ENCODE measurements at regions not wholly inside any gene's neighbourhood (a gene's known extent, or its start where the extent isn't known, plus 50 kb on each side); places are given as distances from the start of the nearest gene placed in this dataset.
"Not testable (repeated sequence)": the region's sequence is repeated elsewhere in the genome, so short reads cannot be mapped to it uniquely, and the experiment has no call there.

DNA sequence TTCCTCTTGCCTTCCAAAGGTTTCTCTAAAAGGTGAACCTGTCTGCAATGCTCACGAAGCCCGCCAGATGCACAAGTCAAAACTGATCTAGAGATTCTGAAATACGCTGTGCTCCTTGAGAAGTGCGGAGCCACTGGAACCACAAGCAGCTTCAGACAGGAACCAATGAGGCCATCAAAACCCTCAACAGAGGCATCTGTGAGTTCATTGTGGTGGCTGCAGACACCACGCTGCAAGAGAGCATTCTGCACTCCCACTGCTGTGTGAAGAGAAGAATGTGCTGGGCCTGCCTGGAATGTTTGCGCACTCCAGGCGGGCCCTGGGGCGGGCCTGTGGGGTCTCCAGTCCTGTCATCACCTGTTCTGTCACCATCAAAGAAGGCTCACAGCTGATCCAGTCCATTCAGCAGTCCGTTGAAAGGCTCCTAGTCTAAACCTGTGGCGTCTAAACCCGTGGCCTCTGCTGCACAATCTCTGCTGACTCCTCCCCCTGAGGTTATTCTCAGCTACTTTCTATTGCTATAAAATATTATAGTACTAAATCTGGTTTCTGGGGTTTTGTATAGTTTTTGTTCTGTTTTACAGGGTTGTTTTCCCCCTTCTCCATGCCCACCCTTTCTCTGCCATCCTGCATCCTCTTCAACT lies 187.4 kb downstream of the FAM72C start:
- intact Hi-C loops (cut with DNase I; ENCODE audit: low total_unique reads); H3K27me3 ChIP-seq; in situ Hi-C loops (cut with MboI; ENCODE audit: low pct_ligation_motif_present in 1 of 4, low pct_unique_long_range_greater_than_20kb in 1 of 4, low sequenced_read_pairs in 3 of 4); DNase-seq; H3K4me3 ChIP-seq; H3K4me1 ChIP-seq; H3K36me3 ChIP-seq; H3K27ac ChIP-seq; H3K9me3 ChIP-seq: not testable (repeated sequence)
- WGBS, 2 donors (ENCODE audit: low coverage in 1 of 2), result no CpG with 5 or more reads among the region's 11 CpGs

DNA sequence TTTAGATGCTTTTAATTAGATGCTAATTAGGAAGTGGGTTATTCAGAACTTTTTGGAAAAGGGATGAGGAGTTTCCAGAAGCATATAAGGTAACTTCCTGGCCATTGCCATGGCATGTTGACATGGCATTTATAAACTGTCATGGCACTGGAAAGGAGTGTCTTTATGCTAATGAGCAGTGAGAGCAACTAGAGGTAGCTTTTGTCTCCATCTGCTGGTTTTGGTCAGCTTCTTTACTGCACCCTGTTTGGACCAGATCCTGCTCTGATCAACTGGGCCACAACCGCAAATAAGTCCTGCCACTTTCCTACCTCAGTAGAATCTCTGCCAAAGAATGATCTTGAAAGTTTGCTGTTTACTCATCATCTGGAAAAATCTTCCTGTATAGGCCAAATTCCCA lies 193.6 kb downstream of the FAM72C start:
- intact Hi-C loops (cut with DNase I; ENCODE audit: low total_unique reads); H3K4me3 ChIP-seq; H3K27ac ChIP-seq; H3K4me1 ChIP-seq; H3K36me3 ChIP-seq; DNase-seq; in situ Hi-C loops (cut with MboI; ENCODE audit: low pct_ligation_motif_present in 1 of 4, low pct_unique_long_range_greater_than_20kb in 1 of 4, low sequenced_read_pairs in 3 of 4); H3K9me3 ChIP-seq; H3K27me3 ChIP-seq: not testable (repeated sequence)
- no CpG with 5 or more reads among the region's 1 CpG for WGBS, 2 donors (ENCODE audit: low coverage in 1 of 2)

DNA sequence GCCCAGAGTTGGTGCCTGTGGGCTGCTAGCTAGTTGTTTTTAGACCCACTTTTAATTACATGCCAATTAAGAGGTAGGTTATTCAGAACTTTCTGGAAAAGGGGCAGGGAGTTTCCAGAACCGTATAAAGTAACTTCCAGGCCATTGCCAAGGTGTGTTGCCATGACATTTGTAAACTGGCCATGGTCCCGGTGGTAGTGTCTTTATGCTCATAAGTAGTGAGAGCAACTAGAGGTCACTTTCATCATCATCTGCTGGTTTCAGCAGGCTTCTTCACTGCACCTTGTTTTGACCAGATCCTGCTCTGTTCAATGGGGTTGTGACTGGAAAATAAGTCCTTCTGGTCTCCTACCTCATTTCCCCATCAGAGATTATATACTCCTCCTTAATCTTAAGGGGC lies 207.0 kb downstream of the FAM72C start:
- in situ Hi-C loops (cut with MboI; ENCODE audit: low pct_ligation_motif_present in 1 of 4, low pct_unique_long_range_greater_than_20kb in 1 of 4, low sequenced_read_pairs in 3 of 4); DNase-seq; H3K4me3 ChIP-seq; H3K9me3 ChIP-seq; H3K27me3 ChIP-seq; H3K36me3 ChIP-seq; H3K4me1 ChIP-seq; H3K27ac ChIP-seq; intact Hi-C loops (cut with DNase I; ENCODE audit: low total_unique reads): not testable (repeated sequence)
- 47 to 70% methylated on average over 2 of the region's 2 CpGs for WGBS, 2 donors (ENCODE audit: low coverage in 1 of 2)

DNA sequence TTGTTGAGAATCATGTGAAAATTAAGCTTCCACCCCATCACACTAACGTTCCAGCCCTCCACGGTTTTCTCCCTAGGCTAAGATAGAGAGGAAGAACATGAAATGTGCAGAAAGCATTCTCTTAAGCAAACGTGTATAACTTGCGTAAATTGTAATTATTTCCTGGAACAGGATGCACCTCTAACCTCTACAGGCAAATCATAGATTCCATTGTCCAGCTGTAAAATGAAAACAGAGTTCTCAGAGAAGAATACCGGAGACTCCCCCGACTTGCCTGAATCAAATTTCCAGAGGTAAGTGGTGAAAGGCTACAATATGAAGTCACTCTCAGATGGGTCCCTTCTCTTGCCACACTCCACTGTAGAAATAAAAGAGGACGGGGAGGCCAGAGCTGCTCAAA lies 211.4 kb downstream of the FAM72C start:
- in situ Hi-C loops (cut with MboI; ENCODE audit: low pct_ligation_motif_present in 1 of 4, low pct_unique_long_range_greater_than_20kb in 1 of 4, low sequenced_read_pairs in 3 of 4); H3K27ac ChIP-seq; H3K4me3 ChIP-seq; H3K27me3 ChIP-seq; DNase-seq; H3K4me1 ChIP-seq; intact Hi-C loops (cut with DNase I; ENCODE audit: low total_unique reads); H3K9me3 ChIP-seq; H3K36me3 ChIP-seq: not testable (repeated sequence)
- 65% methylated on average over 7 of the region's 7 CpGs; no CpG with 5 or more reads in 1 of the 2 donors for WGBS, 2 donors (ENCODE audit: low coverage in 1 of 2)

DNA sequence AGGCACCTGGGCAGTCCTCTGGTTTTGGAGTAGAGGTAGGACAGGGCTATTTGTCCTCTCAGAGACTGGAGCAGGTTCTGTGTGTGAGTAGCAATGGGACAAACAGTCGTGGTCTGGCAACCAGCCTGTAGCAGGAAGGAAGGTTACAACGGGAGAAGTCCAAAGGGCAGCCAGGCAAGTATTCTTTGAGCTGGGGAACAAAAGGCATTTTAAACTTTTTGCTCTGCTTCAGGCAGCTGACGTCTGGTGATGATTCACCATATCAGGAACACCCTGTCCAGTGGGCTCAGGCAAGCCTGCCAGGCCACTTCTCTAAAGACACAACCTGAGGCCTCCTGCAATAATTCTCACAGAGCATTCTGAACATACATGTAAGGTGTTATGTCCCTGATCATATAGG lies 215.8 kb downstream of the FAM72C start:
- H3K4me1 ChIP-seq; H3K9me3 ChIP-seq; H3K36me3 ChIP-seq; H3K27me3 ChIP-seq; H3K4me3 ChIP-seq; intact Hi-C loops (cut with DNase I; ENCODE audit: low total_unique reads); in situ Hi-C loops (cut with MboI; ENCODE audit: low pct_ligation_motif_present in 1 of 4, low pct_unique_long_range_greater_than_20kb in 1 of 4, low sequenced_read_pairs in 3 of 4): not testable (repeated sequence)
- WGBS, 2 donors (ENCODE audit: low coverage in 1 of 2), result 17 to 18% methylated on average over 3 of the region's 3 CpGs
- peak overlapping the region in 1 of 4 donors; percentile 7 for H3K27ac ChIP-seq
- DNase-seq, result peak; percentile 72

DNA sequence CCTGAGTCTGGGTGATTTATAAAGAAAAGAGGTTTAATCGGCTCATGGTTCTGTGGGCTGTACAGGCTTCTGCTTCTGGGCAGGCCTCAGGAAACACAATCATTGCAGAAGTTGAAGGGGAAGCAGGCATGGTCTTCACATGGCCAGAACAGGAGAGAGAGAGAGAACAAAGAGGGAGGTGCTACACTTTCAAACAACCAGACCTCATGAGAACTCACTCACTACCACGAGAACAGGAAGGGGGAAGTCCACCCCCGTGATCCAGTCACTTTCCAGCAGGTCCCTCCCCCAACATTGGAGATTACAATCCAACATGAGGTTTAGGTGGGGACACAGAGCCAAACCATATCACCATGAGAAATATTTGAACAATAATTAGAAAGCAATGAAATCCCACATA lies 222.9 kb downstream of the FAM72C start:
- H3K27ac ChIP-seq, result no peak overlapping the region
- intact Hi-C loops (cut with DNase I; ENCODE audit: low total_unique reads) (no loop called here), in situ Hi-C loops (cut with MboI; ENCODE audit: low pct_ligation_motif_present in 1 of 4, low pct_unique_long_range_greater_than_20kb in 1 of 4, low sequenced_read_pairs in 3 of 4) (no loop called here)
- no peaks in the 10 kb centered on the region for H3K36me3 ChIP-seq
- 48 to 100% methylated on average over 1 to 3 of the region's 3 CpGs for WGBS, 2 donors (ENCODE audit: low coverage in 1 of 2)
- no peaks in the 10 kb centered on the region for H3K4me1 ChIP-seq
- no peaks in the 10 kb centered on the region for H3K27me3 ChIP-seq
- no peak overlapping the region for H3K4me3 ChIP-seq
- H3K9me3 ChIP-seq, result no peaks in the 10 kb centered on the region
- TF ChIP-seq, protein P1, sequence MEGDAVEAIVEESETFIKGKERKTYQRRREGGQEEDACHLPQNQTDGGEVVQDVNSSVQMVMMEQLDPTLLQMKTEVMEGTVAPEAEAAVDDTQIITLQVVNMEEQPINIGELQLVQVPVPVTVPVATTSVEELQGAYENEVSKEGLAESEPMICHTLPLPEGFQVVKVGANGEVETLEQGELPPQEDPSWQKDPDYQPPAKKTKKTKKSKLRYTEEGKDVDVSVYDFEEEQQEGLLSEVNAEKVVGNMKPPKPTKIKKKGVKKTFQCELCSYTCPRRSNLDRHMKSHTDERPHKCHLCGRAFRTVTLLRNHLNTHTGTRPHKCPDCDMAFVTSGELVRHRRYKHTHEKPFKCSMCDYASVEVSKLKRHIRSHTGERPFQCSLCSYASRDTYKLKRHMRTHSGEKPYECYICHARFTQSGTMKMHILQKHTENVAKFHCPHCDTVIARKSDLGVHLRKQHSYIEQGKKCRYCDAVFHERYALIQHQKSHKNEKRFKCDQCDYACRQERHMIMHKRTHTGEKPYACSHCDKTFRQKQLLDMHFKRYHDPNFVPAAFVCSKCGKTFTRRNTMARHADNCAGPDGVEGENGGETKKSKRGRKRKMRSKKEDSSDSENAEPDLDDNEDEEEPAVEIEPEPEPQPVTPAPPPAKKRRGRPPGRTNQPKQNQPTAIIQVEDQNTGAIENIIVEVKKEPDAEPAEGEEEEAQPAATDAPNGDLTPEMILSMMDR (IDR thresholded peaks at IDR 0.05), result no peak
- TF ChIP-seq POLR2A (IDR thresholded peaks at IDR 0.05) (no peak), POLR2AphosphoS5 (IDR thresholded peaks at IDR 0.05) (no peak), EP300 (IDR thresholded peaks at IDR 0.05; ENCODE audit: low read depth) (no peak)
- no peak for DNase-seq

DNA sequence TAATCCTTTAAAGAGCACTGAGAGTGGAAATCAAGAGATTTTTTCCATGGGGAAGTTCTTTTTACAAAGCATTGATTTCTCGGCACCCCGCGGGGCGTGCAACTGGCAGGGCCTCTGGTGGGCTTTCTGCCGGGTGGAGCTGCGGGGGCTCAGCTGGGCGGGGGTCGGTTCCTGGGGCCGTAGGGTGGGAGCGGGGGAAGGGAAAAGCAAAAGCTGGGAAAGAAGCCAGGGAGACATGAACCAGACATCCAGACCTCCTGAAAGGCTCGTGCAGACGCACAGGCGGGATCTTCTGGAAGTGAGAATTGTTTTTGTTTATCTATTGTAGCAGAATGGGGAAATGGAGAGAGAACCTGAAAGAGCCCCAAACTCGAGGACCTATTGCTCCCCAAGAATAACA lies 235.2 kb downstream of the FAM72C start:
- TF ChIP-seq, protein P1 (IDR thresholded peaks at IDR 0.05), result no peak
- TF ChIP-seq EP300 (IDR thresholded peaks at IDR 0.05; ENCODE audit: low read depth), result no peak
- TF ChIP-seq POLR2A (IDR thresholded peaks at IDR 0.05), result no peak
- no peak for TF ChIP-seq POLR2AphosphoS5 (IDR thresholded peaks at IDR 0.05)
- no peak overlapping the region for H3K4me3 ChIP-seq
- whole genome bisulfite sequencing, 2 donors (ENCODE audit: low coverage in 1 of 2), result 9 to 11% methylated on average over 4 to 12 of the region's 14 CpGs
- H3K4me1 ChIP-seq, result no peaks in the 10 kb centered on the region
- no peak overlapping the region for H3K27ac ChIP-seq
- in situ Hi-C loops (cut with MboI; ENCODE audit: low pct_ligation_motif_present in 1 of 4, low pct_unique_long_range_greater_than_20kb in 1 of 4, low sequenced_read_pairs in 3 of 4) (no loop called here), intact Hi-C loops (cut with DNase I; ENCODE audit: low total_unique reads) (no loop called here)
- no peaks in the 10 kb centered on the region for H3K9me3 ChIP-seq
- no peaks in the 10 kb centered on the region for H3K36me3 ChIP-seq
- DNase-seq, result no peak
- peaks cover 12% of the 10 kb centered on the region for H3K27me3 ChIP-seq

Data from transverse colon (tissue), 4 donors.